Left kidney (tissue), 1 donor: ENCODE measurements at regions not wholly inside any gene's neighbourhood (a gene's known extent, or its start where the extent isn't known, plus 50 kb on each side); places are given as distances from the start of the nearest gene placed in this dataset.
"Not testable (repeated sequence)": the region's sequence is repeated elsewhere in the genome, so short reads cannot be mapped to it uniquely, and the experiment has no call there.

Source experiments
- DNase-seq: peaks from one replicate; pipeline ENCODE4 v3.0.0-alpha.2; 2013

- DNase-seq = no peak
These were observed 51.5 kb upstream of the C1orf53 start for GRCh38 chr1:197850918-197851317.

DNA sequence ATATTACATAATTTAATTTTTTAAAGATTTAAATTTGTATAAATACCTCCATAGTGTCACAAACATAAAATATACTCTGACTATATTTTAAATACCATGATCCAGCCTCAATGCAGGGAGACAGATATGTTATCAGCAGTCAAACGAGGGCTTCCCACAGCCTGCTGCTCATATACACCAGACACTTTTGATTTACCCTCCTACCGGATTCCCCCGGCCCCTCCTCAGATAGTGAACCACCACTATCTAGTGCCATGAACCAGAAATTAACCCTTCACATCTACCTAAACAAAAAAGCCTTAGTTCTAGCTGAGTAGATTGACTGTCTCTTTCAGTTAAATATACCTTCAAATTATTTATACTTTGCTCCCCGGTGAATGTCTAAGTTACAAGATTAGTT is 52.4 kb upstream of the C1orf53 start:
- no peak for DNase-seq

DNA sequence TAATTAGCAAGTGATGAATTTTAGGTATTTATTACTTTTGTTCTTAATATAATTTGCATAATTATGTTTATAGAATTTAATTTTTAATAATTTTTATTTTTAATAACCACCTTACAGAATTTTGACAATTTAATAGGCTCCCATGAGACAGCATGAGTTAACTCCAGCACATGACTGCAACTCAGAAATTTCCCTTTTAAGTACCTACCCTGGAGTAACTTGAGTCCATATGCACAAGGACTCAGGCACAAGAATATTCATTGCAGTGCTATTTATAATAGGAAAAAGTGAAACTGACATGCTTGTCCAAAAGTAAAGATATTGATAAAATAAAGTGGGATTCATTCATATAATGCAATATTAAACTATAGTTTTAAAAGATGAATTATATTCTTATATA is 54.1 kb upstream of the C1orf53 start:
- no peak for DNase-seq

DNA sequence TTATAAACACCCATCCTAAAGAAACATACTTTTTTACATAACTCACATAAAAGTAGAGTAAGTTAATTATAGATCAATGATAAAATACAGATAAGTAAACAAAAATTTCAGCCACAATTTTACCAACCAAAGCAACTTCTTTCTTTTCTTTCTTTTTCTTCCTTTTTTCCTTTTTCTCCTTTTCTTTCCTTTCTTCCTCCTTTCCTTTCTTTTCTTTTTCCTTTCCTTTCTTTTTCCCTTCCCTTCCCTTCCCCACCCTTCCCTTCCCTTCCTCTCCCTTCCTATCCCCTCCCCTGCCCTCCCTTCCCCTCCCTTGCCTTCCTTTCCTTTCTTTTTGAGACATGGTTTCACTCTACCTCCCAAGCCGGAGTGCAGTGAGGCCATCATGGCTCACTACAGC is 56.5 kb upstream of the C1orf53 start:
- no peak for DNase-seq

DNA sequence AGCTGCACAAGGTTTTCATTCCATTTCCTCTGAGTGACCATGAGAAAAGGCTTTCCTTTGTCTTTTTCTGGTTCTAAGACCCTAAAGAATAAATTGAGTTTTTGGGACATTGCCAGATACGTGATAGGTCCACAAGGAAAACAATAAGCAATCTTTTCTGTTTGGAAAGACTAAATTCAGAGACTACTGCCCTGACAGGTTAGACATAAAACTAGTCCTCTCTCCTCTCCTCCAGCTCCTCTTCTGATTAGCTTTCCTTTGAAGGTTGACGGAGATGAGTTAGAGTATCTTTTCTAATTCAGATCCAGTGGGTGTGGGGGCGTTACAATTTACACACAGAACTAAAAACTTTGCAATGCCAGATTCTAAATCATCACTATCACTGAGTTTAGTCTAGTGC is 57.8 kb upstream of the C1orf53 start:
- no peak for DNase-seq

- no peak for DNase-seq
These were observed 59.0 kb upstream of the C1orf53 start for GRCh38 chr1:197843401-197843800.

DNA sequence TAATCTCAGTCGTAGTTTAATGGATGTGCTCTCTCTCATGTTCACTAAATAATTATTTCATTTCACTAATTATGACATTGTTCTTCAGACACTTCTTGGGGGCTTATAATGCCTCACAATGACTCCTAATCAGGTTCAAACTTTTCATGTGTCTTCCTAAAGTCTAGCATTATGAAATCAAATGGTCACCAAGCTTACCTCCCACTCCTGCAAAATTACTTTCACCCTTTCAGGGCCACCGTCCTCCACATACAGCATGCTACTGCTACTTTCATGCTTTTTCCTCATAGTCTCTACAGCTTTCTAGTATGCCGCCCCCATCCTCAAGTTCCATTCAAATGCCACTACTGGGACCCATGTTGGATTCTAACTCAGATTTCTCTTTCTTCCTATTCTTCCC is 59.8 kb upstream of the C1orf53 start:
- DNase-seq = no peak

GRCh38 chr1:197841883-197842553 is 60.4 kb upstream of the C1orf53 start:
- peak; percentile 4 for DNase-seq

DNA sequence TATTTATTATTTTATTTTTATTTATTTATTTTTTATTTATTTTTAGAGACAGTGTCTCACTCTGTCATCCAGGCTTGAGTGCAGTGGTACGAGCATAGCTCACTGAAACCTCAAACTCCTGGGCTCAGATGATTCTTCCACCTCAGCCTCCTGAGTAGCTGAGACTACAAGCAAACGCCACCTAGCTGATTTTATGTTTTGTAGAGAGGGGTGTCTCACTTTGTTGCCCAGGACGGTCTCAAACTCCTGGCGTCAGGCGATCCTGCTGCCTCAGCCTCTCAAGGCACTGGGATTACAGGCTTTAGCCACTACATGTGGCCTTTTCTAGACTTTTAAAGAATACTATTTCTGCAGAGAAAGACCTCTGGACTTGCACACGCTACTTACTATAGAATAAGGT is 61.3 kb upstream of the C1orf53 start:
- no peak for DNase-seq

DNA sequence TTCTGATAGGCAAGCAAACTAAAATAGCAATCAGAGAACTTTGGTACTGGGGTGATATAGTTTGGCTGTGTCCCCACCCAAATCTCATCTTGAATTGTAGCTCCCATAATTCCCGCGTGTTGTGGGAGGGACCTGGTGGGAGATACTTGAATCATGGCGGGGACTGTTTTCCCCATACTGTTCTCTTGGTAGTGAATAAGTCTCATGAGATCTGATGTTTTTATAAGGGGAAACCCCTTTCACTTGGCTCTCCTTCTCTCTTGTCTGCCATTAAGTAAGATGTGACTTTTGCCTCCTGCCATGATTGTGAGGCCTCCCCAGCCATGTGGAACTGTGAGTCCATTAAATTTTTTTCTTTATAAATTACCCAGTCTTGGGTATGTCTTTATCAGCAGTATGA is 62.6 kb upstream of the C1orf53 start:
- not testable (repeated sequence) for DNase-seq

GRCh38 chr1:197838836-197839235 is 63.6 kb upstream of the DENND1B start:
- DNase-seq = no peak

- DNase-seq = no peak
These were observed 62.6 kb upstream of the DENND1B start for GRCh38 chr1:197837911-197838310.

- DNase-seq = not testable (repeated sequence)
These were observed 61.1 kb upstream of the DENND1B start for GRCh38 chr1:197836356-197836755.

DNA sequence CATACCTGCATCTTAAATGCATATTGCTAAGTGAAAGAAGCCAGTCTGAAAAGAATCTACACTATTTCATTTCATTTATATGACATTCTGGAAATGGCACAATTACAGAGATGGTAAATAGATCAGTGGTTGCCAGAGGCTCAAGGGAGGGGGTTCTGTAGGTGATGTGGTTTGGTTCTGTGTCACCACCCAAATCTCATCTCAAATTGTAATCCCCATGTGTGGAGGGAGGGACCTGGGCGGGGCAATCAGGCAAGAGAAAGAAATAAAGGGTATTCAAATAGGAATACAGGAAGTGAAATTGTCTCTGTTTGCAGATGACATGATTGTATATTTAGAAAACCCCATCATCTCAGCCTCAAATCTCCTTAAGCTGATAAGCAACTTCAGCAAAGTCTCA is 53.7 kb upstream of the DENND1B start:
- DNase-seq = not testable (repeated sequence)

- DNase-seq = no peak
These were observed 50.3 kb upstream of the DENND1B start for GRCh38 chr1:197825541-197825940.
